Stomach (tissue), 8 donors: ENCODE measurements at regions not wholly inside any gene's neighbourhood (a gene's known extent, or its start where the extent isn't known, plus 50 kb on each side); places are given as distances from the start of the nearest gene placed in this dataset.

Source experiments
- DNase-seq, 2 donors: peaks; one replicate each; pipeline versions ENCODE4 v3.0.0 to v3.0.0-alpha.2; 2013 to 2019
- H3K27ac ChIP-seq, 5 donors: fragments of 200-600 bp in 4 of 5; sonication (generic) in 4 of 5; one replicate each; pipeline ENCODE4 v1.5.1; 2013 to 2019; ENCODE audit warnings: mild to moderate bottlenecking in 1 of 5, moderate library complexity in 1 of 5
- H3K27me3 ChIP-seq, 3 donors: fragments of 200-600 bp; sonication (generic); one replicate each; pipeline ENCODE4 v1.5.1; 2017 to 2019; ENCODE audit warnings: mixed run types in 1 of 3
- H3K36me3 ChIP-seq, 4 donors: fragments of 200-600 bp; sonication (generic); 1 replicate in 3 of 4; 2 replicates in 1 of 4; pipeline ENCODE4 v1.5.1; 2016 to 2019
- H3K4me1 ChIP-seq, 4 donors: fragments of 200-600 bp; sonication (generic); one replicate each; pipeline ENCODE4 v1.5.1; 2016 to 2019
- H3K4me3 ChIP-seq, 4 donors: fragments of 200-600 bp; sonication (generic) in 3 of 4; one replicate each; pipeline ENCODE4 v1.5.1; 2016 to 2019; ENCODE audit warnings: mild to moderate bottlenecking in 1 of 4
- H3K9me3 ChIP-seq, 4 donors: fragments of 200-600 bp; sonication (generic); one replicate each; pipeline ENCODE4 v1.5.1; 2016 to 2019
- CTCF ChIP-seq, 7 experiments: fragments of 450-650 bp in 4 of 7; fragments of 200-600 bp in 3 of 7; sonication (generic) in 3 of 7; IDR thresholded peaks; one replicate each; pipeline ENCODE4 v1.5.1; 2016 to 2019; ENCODE audit warnings: antibody characterized with exemption in 7 of 7, control low read depth in 2 of 7, mild to moderate bottlenecking in 1 of 7
- EP300 ChIP-seq: sonication (generic); formaldehyde crosslinking; IDR thresholded peaks from one replicate; pipeline ENCODE4 v1.6.1; 2017; ENCODE audit warnings: antibody characterized with exemption
- POLR2A ChIP-seq, 4 donors: fragments of 450-650 bp; IDR thresholded peaks; one replicate each; pipeline ENCODE4 v1.6.1; 2016; ENCODE audit warnings: antibody characterized with exemption in 4 of 4, control low read depth in 2 of 4, mild to moderate bottlenecking in 1 of 4, moderate library complexity in 1 of 4
- POLR2AphosphoS5 ChIP-seq, 3 donors: sonication (generic); formaldehyde crosslinking; IDR thresholded peaks; one replicate each; pipeline ENCODE4 v1.6.1; 2016; ENCODE audit warnings: antibody characterized with exemption in 3 of 3
- WGBS, 5 donors: extraction: QIAGEN DNeasy Blood & Tissue Kit in 3 of 5; methylation state at CpG; one replicate each; pipeline versions ENCODE4 v1.1.5 to v1.1.7; 2013 to 2018; 5-methylcytosine and 5-hydroxymethylcytosine counted together
- intact Hi-C: fragments of 100-400 bp; cut with DNase I; formaldehyde crosslinking; loops from one replicate; pipeline ENCODE4 v1.15.1; 2023; ENCODE audit warnings: low total_unique reads
- donor health status: healthy with polysubstance abuse.
- donor health status: Bipolar disorder and iron deficiency.
- donor health status: healthy.

GRCh38 chr19:30227661-30228112 lies 144.5 kb upstream of the ZNF536 start:
- peak overlapping the region; percentile 51 to 75 (median 62) for H3K4me3 ChIP-seq

GRCh38 chr19:30228113-30228834 lies 143.9 kb upstream of the ZNF536 start:
- Histone ChIP-seq H3K27ac (peak overlapping the region; percentile 33 to 73 (median 61)), H3K27me3 (peaks cover 8 to 98% (median 76%) of the 10 kb centered on the region in 3 donors), H3K9me3 (no peaks in the 10 kb centered on the region), H3K4me1 (peaks cover 28 to 49% (median 36%) of the 10 kb centered on the region in 4 donors), H3K36me3 (no peaks in the 10 kb centered on the region), H3K4me3 (peak overlapping the region; percentile 51 to 75 (median 62))
- peak in 1 of 2 donors; percentile 63 for DNase-seq
- intact Hi-C loops: no loop called here
- 1 to 2% (median 2%) methylated on average over 45 to 62 of the region's 62 CpGs for WGBS, 5 donors
- TF ChIP-seq POLR2A (IDR thresholded peaks at IDR 0.05) (no peak), POLR2AphosphoS5 (IDR thresholded peaks at IDR 0.05) (no peak), EP300 (no peak), CTCF (IDR thresholded peaks at IDR 0.05) (no peak)

More at GRCh38 chr19:30227661-30228112, 144.5 kb upstream of the ZNF536 start:
- intact Hi-C loops: no loop called here
- H3K27ac ChIP-seq: peak overlapping the region; percentile 33 to 73 (median 61)
- no peak for TF ChIP-seq POLR2A (IDR thresholded peaks at IDR 0.05)
- TF ChIP-seq CTCF (IDR thresholded peaks at IDR 0.05): peak in 3 of 7 experiments; percentile 44 to 56 (median 56)
- peaks cover 28 to 51% (median 38%) of the 10 kb centered on the region in 4 donors for H3K4me1 ChIP-seq
- no peaks in the 10 kb centered on the region for H3K9me3 ChIP-seq
- 0 to 2% (median 1%) methylated on average over 16 to 57 of the region's 57 CpGs for WGBS, 5 donors
- peaks cover 9 to 99% (median 82%) of the 10 kb centered on the region in 3 donors for H3K27me3 ChIP-seq
- peak; percentile 33 to 91 for DNase-seq
- H3K36me3 ChIP-seq: no peaks in the 10 kb centered on the region

- H3K27ac ChIP-seq: peak overlapping the region in 4 of 5 donors; percentile 24 to 73 (median 64)
- peak in 1 of 2 donors; percentile 62 for DNase-seq
- no peaks in the 10 kb centered on the region for H3K9me3 ChIP-seq
- H3K4me3 ChIP-seq: peak overlapping the region; percentile 51 to 75 (median 62)
- H3K27me3 ChIP-seq: peaks cover 8 to 97% (median 70%) of the 10 kb centered on the region in 3 donors
- no peak for TF ChIP-seq EP300
- no peak for TF ChIP-seq CTCF (IDR thresholded peaks at IDR 0.05)
- TF ChIP-seq POLR2AphosphoS5 (IDR thresholded peaks at IDR 0.05): no peak
- no peak for TF ChIP-seq POLR2A (IDR thresholded peaks at IDR 0.05)
- 4 to 14% (median 4%) methylated on average over 20 to 35 of the region's 35 CpGs for WGBS, 5 donors
- H3K36me3 ChIP-seq: no peaks in the 10 kb centered on the region
- peaks cover 28 to 49% (median 36%) of the 10 kb centered on the region in 4 donors for H3K4me1 ChIP-seq
- intact Hi-C loops: no loop called here
Measured at GRCh38 chr19:30228835-30229524, 143.2 kb upstream of the ZNF536 start.

GRCh38 chr19:30229525-30230174 lies 142.5 kb upstream of the ZNF536 start:
- Histone ChIP-seq H3K9me3 (no peaks in the 10 kb centered on the region), H3K36me3 (no peaks in the 10 kb centered on the region), H3K27me3 (peaks cover 8 to 95% (median 63%) of the 10 kb centered on the region in 3 donors), H3K27ac (peak overlapping the region in 3 of 5 donors; percentile 61 to 73 (median 66)), H3K4me1 (peaks cover 28 to 45% (median 36%) of the 10 kb centered on the region in 4 donors), H3K4me3 (peak overlapping the region in 3 of 4 donors; percentile 51 to 66 (median 59))
- intact Hi-C loops: no loop called here
- DNase-seq: peak in 1 of 2 donors; percentile 72
- no peak for TF ChIP-seq POLR2AphosphoS5 (IDR thresholded peaks at IDR 0.05)
- no peak for TF ChIP-seq POLR2A (IDR thresholded peaks at IDR 0.05)
- TF ChIP-seq EP300: no peak
- no peak for TF ChIP-seq CTCF (IDR thresholded peaks at IDR 0.05)
- 21 to 45% (median 23%) methylated on average over 13 to 14 of the region's 14 CpGs for WGBS, 5 donors
